ENCODE measurements at regions not wholly inside any gene's neighbourhood (a gene's known extent, or its start where the extent isn't known, plus 50 kb on each side); places are given as distances from the start of the nearest gene placed in this dataset.

DNA sequence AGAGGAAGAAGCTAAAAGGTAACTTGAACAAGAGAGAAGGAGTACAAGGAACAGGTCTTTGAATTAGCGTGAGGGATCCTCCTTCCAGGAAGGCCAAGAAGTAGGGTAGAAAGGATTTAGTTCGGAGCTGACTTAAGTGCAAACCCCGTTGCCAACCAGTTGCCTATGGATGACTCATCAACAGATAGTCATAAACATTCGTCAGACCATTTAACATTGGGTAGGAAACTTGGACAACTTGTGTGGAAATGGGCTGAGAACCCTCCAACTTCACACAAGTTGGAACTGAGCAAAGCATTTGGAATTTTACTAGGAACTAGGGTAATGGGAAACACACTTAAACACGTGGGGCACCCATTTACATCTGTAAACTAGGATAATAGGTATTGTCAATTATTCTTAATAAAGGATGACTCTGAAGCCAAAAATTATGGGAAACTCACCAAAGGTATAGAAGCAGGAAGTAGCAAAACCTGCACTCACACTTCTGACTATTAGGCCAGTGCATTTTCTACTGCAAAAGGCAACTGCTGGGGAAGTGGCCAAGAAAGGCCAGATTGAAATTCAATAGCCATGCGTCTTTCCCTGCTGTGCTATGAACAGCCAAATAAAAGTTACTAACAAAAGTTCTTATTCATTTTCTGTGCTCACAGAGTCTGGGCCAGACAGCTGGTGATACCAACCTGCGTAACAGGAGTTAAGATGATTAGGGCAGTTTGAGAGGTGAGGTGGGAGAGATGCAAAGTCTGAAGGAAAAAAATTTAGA lies 174.5 kb upstream of the TMC3 start:
- TF ChIP-seq CTCF (IDR thresholded peaks at IDR 0.05): no peak
- no peak for TF ChIP-seq POLR2A (IDR thresholded peaks at IDR 0.05)
- H3K36me3 ChIP-seq: no peaks in the 10 kb centered on the region
- no peak overlapping the region for H3K27ac ChIP-seq
- no peaks in the 10 kb centered on the region for H3K4me1 ChIP-seq
- intact Hi-C loops (cut with DNase I): no loop called here
- DNase-seq (no peak), ATAC-seq (no peak)
- H3K4me3 ChIP-seq: no peak overlapping the region
- no peaks in the 10 kb centered on the region for H3K27me3 ChIP-seq
- no peaks in the 10 kb centered on the region for H3K9me3 ChIP-seq
- 87% methylated on average over 7 of the region's 7 CpGs for WGBS (ENCODE audit: insufficient coverage, low coverage, low lambda C conversion rate, missing lambda C conversion rate)

DNA sequence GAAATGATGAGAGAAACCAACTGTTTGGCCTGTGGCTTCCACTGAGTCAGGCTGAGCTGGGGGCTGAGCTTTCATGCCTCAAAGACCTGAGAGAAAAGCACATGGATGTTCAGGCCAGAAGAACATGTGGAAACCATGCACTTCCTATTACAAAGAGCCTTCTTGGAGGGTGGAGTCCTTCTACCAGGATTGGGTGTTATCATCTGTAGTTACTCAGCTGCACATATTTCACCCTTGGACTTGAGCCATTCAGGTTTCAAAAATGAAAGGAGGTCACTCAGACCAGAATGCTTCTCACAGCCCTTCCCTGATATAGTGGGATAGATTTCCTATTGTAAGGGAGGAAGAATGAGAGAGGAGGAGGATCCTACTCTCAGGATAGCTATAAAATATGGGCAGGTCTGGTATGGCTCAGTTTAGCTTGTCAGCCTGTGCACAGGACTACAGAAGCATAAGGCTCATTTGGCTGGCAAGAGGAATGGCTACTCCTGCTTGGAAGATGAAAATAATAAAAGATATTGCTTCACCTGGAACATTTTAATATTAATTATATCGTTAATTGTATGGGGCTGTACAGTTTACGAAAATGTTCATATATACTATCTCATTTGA lies 173.6 kb upstream of the TMC3 start:
- ATAC-seq (no peak), DNase-seq (no peak)
- intact Hi-C loops (cut with DNase I): no loop called here
- Histone ChIP-seq H3K4me3 (no peak overlapping the region), H3K4me1 (no peaks in the 10 kb centered on the region), H3K36me3 (no peaks in the 10 kb centered on the region), H3K27ac (no peak overlapping the region), H3K27me3 (no peaks in the 10 kb centered on the region), H3K9me3 (no peaks in the 10 kb centered on the region)
- no peak for TF ChIP-seq POLR2A (IDR thresholded peaks at IDR 0.05)
- no peak for TF ChIP-seq CTCF (IDR thresholded peaks at IDR 0.05)
- 80% methylated on average over 2 of the region's 2 CpGs for WGBS (ENCODE audit: insufficient coverage, low coverage, low lambda C conversion rate, missing lambda C conversion rate)

GRCh38 chr15:81544385-81544784 lies 170.4 kb upstream of the TMC3 start:
- WGBS (ENCODE audit: insufficient coverage, low coverage, low lambda C conversion rate, missing lambda C conversion rate): 62% methylated on average over 2 of the region's 2 CpGs
- DNase-seq: no peak
- intact Hi-C loops (cut with DNase I): no loop called here

DNA sequence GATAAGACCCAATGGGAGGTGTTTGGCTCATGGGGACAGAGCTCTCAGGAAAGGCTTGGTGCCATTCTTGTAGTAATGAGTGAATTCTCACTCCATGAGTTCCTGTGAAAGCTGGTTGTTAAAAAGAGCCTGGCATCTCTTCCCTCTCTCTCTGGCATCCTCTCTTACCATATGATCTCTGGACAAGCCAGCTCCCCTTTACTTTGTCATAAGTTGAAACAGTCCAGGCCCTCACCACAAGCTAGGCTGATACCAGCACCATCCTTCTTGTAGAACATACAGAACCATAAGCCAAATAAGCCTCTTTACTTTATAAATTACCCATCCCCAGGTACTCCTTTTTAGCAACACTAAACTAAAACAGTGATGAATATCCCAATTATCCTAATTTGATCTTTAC lies 166.9 kb upstream of the TMC3 start:
- no peaks in the 10 kb centered on the region for H3K4me1 ChIP-seq
- TF ChIP-seq CTCF (IDR thresholded peaks at IDR 0.05) (no peak), POLR2A (IDR thresholded peaks at IDR 0.05) (no peak)
- H3K27ac ChIP-seq: no peak overlapping the region
- H3K27me3 ChIP-seq: no peaks in the 10 kb centered on the region
- ATAC-seq (no peak), DNase-seq (no peak)
- no peaks in the 10 kb centered on the region for H3K9me3 ChIP-seq
- H3K4me3 ChIP-seq: no peak overlapping the region
- intact Hi-C loops (cut with DNase I): no loop called here
- no peaks in the 10 kb centered on the region for H3K36me3 ChIP-seq

More at GRCh38 chr15:81544385-81544784, 170.4 kb upstream of the TMC3 start:
- Histone ChIP-seq H3K9me3 (no peaks in the 10 kb centered on the region), H3K27ac (no peak overlapping the region), H3K4me1 (no peaks in the 10 kb centered on the region), H3K4me3 (no peak overlapping the region), H3K27me3 (no peaks in the 10 kb centered on the region), H3K36me3 (no peaks in the 10 kb centered on the region)
- no peak for ATAC-seq
- TF ChIP-seq CTCF (IDR thresholded peaks at IDR 0.05): no peak
- TF ChIP-seq POLR2A (IDR thresholded peaks at IDR 0.05): no peak

Measured in right lobe of liver (tissue), 6 donors.